IMR-90 (cell line): ENCODE measurements at regions not wholly inside any gene's neighbourhood (a gene's known extent, or its start where the extent isn't known, plus 50 kb on each side); places are given as distances from the start of the nearest gene placed in this dataset.

Source experiments
- ATAC-seq: fragments of 200-7000 bp; cut with Tn5 transposase; 2 replicates; pipeline ENCODE4 v1.9.1; 2020; ENCODE audit warnings: low read depth, mild to moderate bottlenecking, moderate library complexity
- BruUV-seq: library from RNA; stranded (reverse); fragments of 400-500 nt; replicated peaks from 2 replicates; lab custom pipeline; 2021; lab: Mats Ljungman, UMichigan
- CTCF ChIA-PET: fragments of 300-600 bp; formaldehyde crosslinking; extraction: SDS; loops from one replicate; lab custom pipeline; 2021; ENCODE audit warnings: antibody characterized with exemption; lab: Yijun Ruan, JAX
- POLR2A ChIA-PET: fragments of 300-600 bp; sonication (Branson Sonifier 250); formaldehyde crosslinking; loops from one replicate; lab custom pipeline; 2022; ENCODE audit warnings: antibody characterized with exemption; ENCODE audit not compliant: unreplicated experiment; lab: Charles Lee
- DNase-seq: peaks from one replicate; pipeline ENCODE4 v3.0.0; 2013
- H2AFZ ChIP-seq: replicated peaks from 2 replicates; pipeline ENCODE3; 2013; ENCODE audit warnings: low read length, mild to moderate bottlenecking; ENCODE audit not compliant: poor library complexity
- H2AK5ac ChIP-seq: 2 replicates; pipeline ENCODE4 v1.6.1; 2013; ENCODE audit warnings: low read depth, low read length, inconsistent platforms
- H2AK9ac ChIP-seq: replicated peaks from 2 replicates; pipeline ENCODE3; 2013; ENCODE audit warnings: mild to moderate bottlenecking, low read depth, low read length, moderate library complexity; ENCODE audit not compliant: poor library complexity
- H2BK120ac ChIP-seq: 2 replicates; pipeline ENCODE4 v1.6.1; 2013; ENCODE audit warnings: low read depth, low read length, inconsistent platforms
- H2BK15ac ChIP-seq: 3 replicates; pipeline ENCODE4 v1.6.1; 2013; ENCODE audit warnings: low read depth, low read length, inconsistent platforms
- H2BK20ac ChIP-seq: 2 replicates; pipeline ENCODE4 v1.6.1; 2013; ENCODE audit warnings: low read depth, mild to moderate bottlenecking, inconsistent platforms, low read length, moderate library complexity
- H2BK5ac ChIP-seq: 2 replicates; pipeline ENCODE4 v1.6.1; 2013; ENCODE audit warnings: mild to moderate bottlenecking, low read depth, low read length, inconsistent platforms; ENCODE audit not compliant: poor library complexity, severe bottlenecking
- H3K14ac ChIP-seq: replicated peaks from 2 replicates; pipeline ENCODE4 v1.6.1; 2013; ENCODE audit warnings: low read depth, low read length, inconsistent platforms
- H3K18ac ChIP-seq: 2 replicates; pipeline ENCODE4 v1.6.1; 2013; ENCODE audit warnings: low read depth, low read length, control low read depth
- H3K23ac ChIP-seq: 2 replicates; pipeline ENCODE4 v1.6.1; 2013; ENCODE audit warnings: low read depth, low read length, inconsistent platforms
- H3K27ac ChIP-seq: 2 replicates; pipeline ENCODE4 v1.5.1; 2013; ENCODE audit warnings: mild to moderate bottlenecking, control low read depth, low read length; ENCODE audit not compliant: insufficient read depth
- H3K27me3 ChIP-seq: 2 replicates; pipeline ENCODE4 v1.6.1; 2013; ENCODE audit warnings: low read length; ENCODE audit not compliant: control insufficient read depth, insufficient read depth
- H3K36me3 ChIP-seq: 2 replicates; pipeline ENCODE4 v1.6.1; 2013; ENCODE audit warnings: low read length, mixed read lengths; ENCODE audit not compliant: control insufficient read depth, insufficient read depth
- H3K4ac ChIP-seq: 2 replicates; pipeline ENCODE4 v1.6.1; 2013; ENCODE audit warnings: low read depth, low read length, inconsistent platforms
- H3K4me1 ChIP-seq: 2 replicates; pipeline ENCODE4 v1.6.1; 2013; ENCODE audit warnings: low read length, mixed read lengths; ENCODE audit not compliant: control insufficient read depth, insufficient read depth
- H3K4me2 ChIP-seq: 2 replicates; pipeline ENCODE4 v1.6.1; 2013; ENCODE audit warnings: low read depth, mild to moderate bottlenecking, control low read depth, low read length, moderate library complexity
- H3K4me3 ChIP-seq: 2 replicates; pipeline ENCODE4 v1.5.1; 2013; ENCODE audit warnings: low read depth, mild to moderate bottlenecking, control low read depth, low read length, moderate library complexity; ENCODE audit not compliant: insufficient read depth
- H3K56ac ChIP-seq: 2 replicates; pipeline ENCODE4 v1.6.1; 2013; ENCODE audit warnings: low read length, inconsistent platforms; ENCODE audit not compliant: insufficient read depth; ENCODE audit errors: extremely low read depth
- H3K79me1 ChIP-seq, 2 experiments: 2 replicates each; pipeline ENCODE4 v1.6.1; 2013; ENCODE audit warnings: low read length in 2 of 2, inconsistent platforms in 1 of 2, low read depth in 1 of 2
- H3K9ac ChIP-seq: 2 replicates; pipeline ENCODE4 v1.6.1; 2013; ENCODE audit warnings: low read depth, low read length, control low read depth
- H3K9me1 ChIP-seq: 2 replicates; pipeline ENCODE4 v1.6.1; 2013; ENCODE audit warnings: low read length, inconsistent platforms; ENCODE audit not compliant: insufficient read depth
- H3K9me3 ChIP-seq: 2 replicates; pipeline ENCODE4 v1.6.1; 2013; ENCODE audit warnings: low read length; ENCODE audit not compliant: control insufficient read depth, insufficient read depth
- H4K20me1 ChIP-seq: 2 replicates; pipeline ENCODE4 v1.6.1; 2013; ENCODE audit warnings: low read length, inconsistent platforms; ENCODE audit not compliant: insufficient read depth
- H4K5ac ChIP-seq: 2 replicates; pipeline ENCODE4 v1.6.1; 2013; ENCODE audit warnings: mild to moderate bottlenecking, low read depth, low read length, control low read depth
- H4K8ac ChIP-seq, 2 experiments: 2 replicates each; pipeline ENCODE4 v1.6.1; 2013; ENCODE audit warnings: low read depth in 2 of 2, low read length in 2 of 2, control low read depth in 1 of 2, inconsistent platforms in 1 of 2
- H4K91ac ChIP-seq: 2 replicates; pipeline ENCODE4 v1.6.1; 2013; ENCODE audit warnings: low read depth, low read length, inconsistent platforms; ENCODE audit not compliant: insufficient read depth
- BHLHE40 ChIP-seq: fragments of 150-350 bp; IDR thresholded peaks from 2 replicates; pipeline ENCODE4 v1.6.1; 2016; ENCODE audit warnings: mild to moderate bottlenecking, low read depth, low read length
- CHD1 ChIP-seq: IDR thresholded peaks from 2 replicates; pipeline ENCODE4 v1.6.1; 2012; ENCODE audit warnings: low read depth, low read length, improper control_type of control experiment
- FOS ChIP-seq: fragments of 150-350 bp; IDR thresholded peaks from 2 replicates; pipeline ENCODE4 v1.6.1; 2016; ENCODE audit warnings: low read depth, low read length
- MAFK ChIP-seq: IDR thresholded peaks from 2 replicates; pipeline ENCODE4 v1.6.1; 2012; ENCODE audit warnings: low read depth, low read length, improper control_type of control experiment
- MAZ ChIP-seq: IDR thresholded peaks from 2 replicates; pipeline ENCODE4 v1.6.1; 2012; ENCODE audit warnings: low read depth, mild to moderate bottlenecking, low read length, improper control_type of control experiment, moderate library complexity, borderline replicate concordance
- MXI1 ChIP-seq: IDR thresholded peaks from 2 replicates; pipeline ENCODE4 v1.6.1; 2012; ENCODE audit warnings: low read depth, mild to moderate bottlenecking, low read length, moderate library complexity, borderline replicate concordance
- NFE2L2 ChIP-seq: fragments of 150-350 bp; IDR thresholded peaks from 2 replicates; pipeline ENCODE4 v1.6.1; 2016; ENCODE audit warnings: low read depth, mild to moderate bottlenecking, low read length
- POLR2A ChIP-seq: IDR thresholded peaks from 2 replicates; pipeline ENCODE4 v1.6.1; 2012; ENCODE audit warnings: mild to moderate bottlenecking, low read depth, low read length
- RAD21 ChIP-seq: IDR thresholded peaks from 2 replicates; pipeline ENCODE4 v1.6.1; 2012; ENCODE audit warnings: low read length, improper control_type of control experiment
- RCOR1 ChIP-seq: IDR thresholded peaks from 2 replicates; pipeline ENCODE4 v1.6.1; 2012; ENCODE audit warnings: mild to moderate bottlenecking, low read length, improper control_type of control experiment; ENCODE audit not compliant: insufficient replicate concordance
- RFX5 ChIP-seq: IDR thresholded peaks from 2 replicates; pipeline ENCODE4 v1.8.0; 2012; ENCODE audit warnings: low read depth, mild to moderate bottlenecking, low read length, moderate library complexity
- SMC3 ChIP-seq: fragments of 150-350 bp; IDR thresholded peaks from 2 replicates; pipeline ENCODE4 v1.6.1; 2016; ENCODE audit warnings: low read depth, mild to moderate bottlenecking, antibody characterized with exemption, low read length, moderate library complexity
- WGBS, 2 experiments: methylation state at CpG; one replicate each; pipeline versions ENCODE4 v1.1.5 to v1.1.7; 2013; ENCODE audit warnings: missing lambda C conversion rate in 2 of 2; ENCODE audit not compliant: insufficient read length in 1 of 2; ENCODE audit errors: extremely low coverage in 2 of 2; 5-methylcytosine and 5-hydroxymethylcytosine counted together
- dilution Hi-C: fragments of 300-500 bp; cut with HindIII; formaldehyde crosslinking; loops from one replicate; pipeline ENCODE4 v1.14.3; 2018; ENCODE audit warnings: low sequenced_read_pairs; ENCODE audit not compliant: unreplicated experiment
- in situ Hi-C: fragments of 300-500 bp; cut with MboI; formaldehyde crosslinking; loops from 3 replicates; pipeline ENCODE4 v1.14.3; 2019; ENCODE audit warnings: low sequenced_read_pairs, inconsistent platforms, mixed read lengths
- intact Hi-C: fragments of 100-400 bp; cut with micrococcal nuclease; formaldehyde crosslinking; loops from 2 replicates; pipeline ENCODE4 v1.10.0; 2022
- TF ChIP-seq, protein P1 (sequence below): fragments of 150-350 bp; IDR thresholded peaks from 2 replicates; pipeline ENCODE4 v1.6.1; 2016; ENCODE audit warnings: low read depth, mild to moderate bottlenecking, low read length, moderate library complexity, borderline replicate concordance
- TF ChIP-seq, protein P2 (sequence below): conservative IDR thresholded peaks from 2 replicates; pipeline ENCODE4 v1.5.1; 2012; ENCODE audit warnings: mild to moderate bottlenecking, low read depth, low read length, improper control_type of control experiment
- TF ChIP-seq, protein P3 (sequence below): fragments of 150-350 bp; IDR thresholded peaks from 2 replicates; pipeline ENCODE4 v1.6.1; 2017; ENCODE audit warnings: mild to moderate bottlenecking, antibody characterized with exemption, low read length, low read depth

DNA sequence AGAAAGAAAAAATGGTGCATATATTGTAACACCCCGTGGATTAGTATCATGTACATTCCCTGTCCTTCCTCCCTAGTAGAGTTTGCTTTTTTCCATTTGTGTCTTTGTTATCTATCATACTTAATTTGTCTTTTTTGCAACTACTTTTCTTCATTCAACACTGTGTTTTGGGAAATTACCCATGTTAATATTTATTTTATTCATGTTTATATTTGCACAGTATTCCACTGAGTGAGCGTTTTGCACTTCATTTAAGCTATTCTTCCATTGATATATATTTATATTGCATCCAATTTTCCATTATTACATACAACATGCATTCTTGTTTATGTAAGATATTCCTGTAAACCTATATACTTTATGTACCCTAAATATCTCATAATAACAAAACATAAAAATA, 57.6 kb upstream of the FAM171A1 start:
- Histone ChIP-seq H4K8ac (no peak overlapping the region), H3K27me3 (peaks cover 3% of the 10 kb centered on the region), H3K56ac (no peak overlapping the region), H2AK5ac (no peak overlapping the region), H3K27ac (no peak overlapping the region), H2AFZ (no peak overlapping the region), H2BK5ac (no peak overlapping the region), H3K4me1 (no peaks in the 10 kb centered on the region), H3K4me3 (no peak overlapping the region), H3K9me3 (no peaks in the 10 kb centered on the region), H2BK15ac (no peak overlapping the region), H2BK20ac (no peak overlapping the region), H3K4me2 (no peak overlapping the region), H3K9ac (no peak overlapping the region), H2BK120ac (no peak overlapping the region), H3K36me3 (no peaks in the 10 kb centered on the region), H3K23ac (no peak overlapping the region), H3K9me1 (no peaks in the 10 kb centered on the region), H4K20me1 (no peaks in the 10 kb centered on the region), H4K91ac (no peak overlapping the region), H2AK9ac (no peak overlapping the region), H3K14ac (no peak overlapping the region), H4K5ac (no peak overlapping the region), H3K79me1 (no peaks in the 10 kb centered on the region), H3K4ac (no peak overlapping the region), H3K18ac (no peak overlapping the region)
- no CpG with 5 or more reads among the region's 2 CpGs for WGBS, 2 experiments
- CTCF ChIA-PET = interaction anchor here (0.5 to 1.4 kb wide), 6 partner anchors 9 to 368 kb away, joined by 3 to 6 read pairs (median 4); partner anchors contain the start of gene ITGA8
- POLR2A ChIA-PET = no interaction called here
- in situ Hi-C loops = no loop called here
- dilution Hi-C loops = no loop called here
- ATAC-seq (no peak), DNase-seq (no peak)
- no TSS peak for BruUV-seq
- TF ChIP-seq MXI1 (no peak), MAZ (no peak), BHLHE40 (no peak), MAFK (no peak), SMC3 (no peak), RCOR1 (no peak), RAD21 (no peak), POLR2A (no peak), NFE2L2 (no peak), CHD1 (no peak), RFX5 (no peak), FOS (no peak)
- TF ChIP-seq, protein P1, sequence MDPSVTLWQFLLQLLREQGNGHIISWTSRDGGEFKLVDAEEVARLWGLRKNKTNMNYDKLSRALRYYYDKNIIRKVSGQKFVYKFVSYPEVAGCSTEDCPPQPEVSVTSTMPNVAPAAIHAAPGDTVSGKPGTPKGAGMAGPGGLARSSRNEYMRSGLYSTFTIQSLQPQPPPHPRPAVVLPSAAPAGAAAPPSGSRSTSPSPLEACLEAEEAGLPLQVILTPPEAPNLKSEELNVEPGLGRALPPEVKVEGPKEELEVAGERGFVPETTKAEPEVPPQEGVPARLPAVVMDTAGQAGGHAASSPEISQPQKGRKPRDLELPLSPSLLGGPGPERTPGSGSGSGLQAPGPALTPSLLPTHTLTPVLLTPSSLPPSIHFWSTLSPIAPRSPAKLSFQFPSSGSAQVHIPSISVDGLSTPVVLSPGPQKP = no peak
- TF ChIP-seq, protein P2, sequence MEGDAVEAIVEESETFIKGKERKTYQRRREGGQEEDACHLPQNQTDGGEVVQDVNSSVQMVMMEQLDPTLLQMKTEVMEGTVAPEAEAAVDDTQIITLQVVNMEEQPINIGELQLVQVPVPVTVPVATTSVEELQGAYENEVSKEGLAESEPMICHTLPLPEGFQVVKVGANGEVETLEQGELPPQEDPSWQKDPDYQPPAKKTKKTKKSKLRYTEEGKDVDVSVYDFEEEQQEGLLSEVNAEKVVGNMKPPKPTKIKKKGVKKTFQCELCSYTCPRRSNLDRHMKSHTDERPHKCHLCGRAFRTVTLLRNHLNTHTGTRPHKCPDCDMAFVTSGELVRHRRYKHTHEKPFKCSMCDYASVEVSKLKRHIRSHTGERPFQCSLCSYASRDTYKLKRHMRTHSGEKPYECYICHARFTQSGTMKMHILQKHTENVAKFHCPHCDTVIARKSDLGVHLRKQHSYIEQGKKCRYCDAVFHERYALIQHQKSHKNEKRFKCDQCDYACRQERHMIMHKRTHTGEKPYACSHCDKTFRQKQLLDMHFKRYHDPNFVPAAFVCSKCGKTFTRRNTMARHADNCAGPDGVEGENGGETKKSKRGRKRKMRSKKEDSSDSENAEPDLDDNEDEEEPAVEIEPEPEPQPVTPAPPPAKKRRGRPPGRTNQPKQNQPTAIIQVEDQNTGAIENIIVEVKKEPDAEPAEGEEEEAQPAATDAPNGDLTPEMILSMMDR = no peak
- TF ChIP-seq, protein P3, sequence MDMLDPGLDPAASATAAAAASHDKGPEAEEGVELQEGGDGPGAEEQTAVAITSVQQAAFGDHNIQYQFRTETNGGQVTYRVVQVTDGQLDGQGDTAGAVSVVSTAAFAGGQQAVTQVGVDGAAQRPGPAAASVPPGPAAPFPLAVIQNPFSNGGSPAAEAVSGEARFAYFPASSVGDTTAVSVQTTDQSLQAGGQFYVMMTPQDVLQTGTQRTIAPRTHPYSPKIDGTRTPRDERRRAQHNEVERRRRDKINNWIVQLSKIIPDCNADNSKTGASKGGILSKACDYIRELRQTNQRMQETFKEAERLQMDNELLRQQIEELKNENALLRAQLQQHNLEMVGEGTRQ = no peak
- intact Hi-C loops = no loop called here
